GM11168 (cell line): ENCODE measurements at regions not wholly inside any gene's neighbourhood (a gene's known extent, or its start where the extent isn't known, plus 50 kb on each side); places are given as distances from the start of the nearest gene placed in this dataset.
"Not testable (repeated sequence)": the region's sequence is repeated elsewhere in the genome, so short reads cannot be mapped to it uniquely, and the experiment has no call there.

ENCODE experiments used
- in situ Hi-C: fragments of 300-500 bp; cut with MboI; formaldehyde crosslinking; loops from one replicate; pipeline ENCODE4 v1.12.0; 2022; ENCODE audit warnings: low sequenced_read_pairs; ENCODE audit not compliant: unreplicated experiment

DNA sequence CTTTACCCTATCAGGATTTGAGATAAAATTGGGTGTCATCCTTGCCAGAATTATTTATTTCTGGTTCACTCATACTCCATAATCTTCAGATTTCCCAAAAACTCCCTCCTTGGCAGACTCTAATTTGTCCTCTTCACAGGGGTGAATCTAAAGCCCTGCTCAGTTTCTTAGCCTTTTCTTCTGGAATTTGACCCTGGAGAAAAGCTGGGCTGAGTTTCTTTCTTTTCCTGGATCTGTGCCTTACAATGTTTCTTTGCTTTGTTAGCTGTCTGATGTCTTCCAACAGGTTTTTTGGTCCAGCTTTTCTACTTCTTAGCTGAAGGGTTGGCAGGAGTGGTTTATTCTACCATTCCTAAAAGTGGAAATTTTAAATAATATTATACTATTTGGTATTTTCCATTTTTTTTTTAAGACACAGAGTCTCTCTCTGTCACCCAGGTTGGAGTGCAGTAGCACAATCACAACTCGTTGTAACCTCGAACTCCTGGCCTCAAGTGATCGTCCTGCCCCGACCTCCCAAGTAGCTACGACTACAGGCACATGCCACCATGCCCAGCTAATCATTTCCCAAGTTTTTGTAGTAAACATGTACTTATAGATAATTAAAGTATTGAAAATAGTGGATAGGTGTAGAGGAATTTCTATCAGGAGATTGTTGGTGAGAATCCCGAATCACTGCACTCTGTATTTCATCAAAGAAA lies 138.4 kb upstream of the TWIST2 start:
- in situ Hi-C loops: no loop called here

DNA sequence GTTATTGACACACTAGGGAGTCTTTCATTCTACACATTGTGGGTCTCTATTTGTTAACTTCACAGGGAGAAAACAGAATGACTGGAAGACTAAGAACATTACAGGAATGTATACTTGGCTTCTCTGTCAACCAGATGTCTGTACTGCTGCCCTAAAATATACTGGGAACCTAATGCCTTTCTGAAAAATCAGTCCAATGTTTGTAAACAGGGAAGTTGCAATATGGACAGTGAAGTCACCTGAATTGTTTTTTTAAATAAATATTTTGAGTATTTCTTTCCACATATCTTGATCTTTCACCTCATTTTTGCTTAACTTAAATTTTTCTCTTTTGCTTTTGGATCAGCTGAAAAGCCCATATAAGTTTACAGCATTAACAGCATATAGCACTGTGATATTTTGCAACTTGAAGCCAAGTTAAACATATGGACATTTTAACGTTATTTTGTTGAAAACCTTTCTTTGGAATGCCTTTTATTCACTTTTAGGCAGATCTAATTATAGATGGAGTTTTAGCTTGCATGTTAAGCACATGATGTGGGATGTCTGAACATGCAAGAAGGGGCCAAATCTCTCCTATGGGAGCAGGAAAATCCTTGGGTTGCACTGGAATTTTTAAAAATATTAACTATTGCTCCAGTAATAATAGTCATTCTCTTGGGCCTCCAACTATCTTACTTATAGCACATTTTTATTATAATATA lies 137.7 kb upstream of the TWIST2 start:
- in situ Hi-C loops: no loop called here

DNA sequence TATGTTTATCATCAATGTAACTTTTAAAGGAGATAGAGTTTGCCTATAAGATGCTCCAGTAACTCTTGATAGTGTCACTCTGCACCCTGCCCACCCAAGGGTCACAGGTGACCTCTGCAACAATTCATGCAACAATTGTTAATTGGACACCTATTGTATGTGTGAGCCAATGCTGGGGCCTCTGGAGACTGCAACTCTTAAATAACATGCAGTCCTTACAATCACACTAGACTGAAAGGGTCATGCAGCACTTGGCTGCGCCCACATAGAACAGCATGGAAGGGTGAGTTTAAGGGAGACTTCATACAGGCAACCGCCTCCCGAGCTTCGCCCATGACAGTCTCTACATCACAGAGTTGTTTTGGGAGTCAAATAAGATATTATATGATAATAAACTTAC lies 137.1 kb upstream of the TWIST2 start:
- in situ Hi-C loops: no loop called here

GRCh38 chr2:238711346-238711745 lies 136.5 kb upstream of the TWIST2 start:
- in situ Hi-C loops: no loop called here

DNA sequence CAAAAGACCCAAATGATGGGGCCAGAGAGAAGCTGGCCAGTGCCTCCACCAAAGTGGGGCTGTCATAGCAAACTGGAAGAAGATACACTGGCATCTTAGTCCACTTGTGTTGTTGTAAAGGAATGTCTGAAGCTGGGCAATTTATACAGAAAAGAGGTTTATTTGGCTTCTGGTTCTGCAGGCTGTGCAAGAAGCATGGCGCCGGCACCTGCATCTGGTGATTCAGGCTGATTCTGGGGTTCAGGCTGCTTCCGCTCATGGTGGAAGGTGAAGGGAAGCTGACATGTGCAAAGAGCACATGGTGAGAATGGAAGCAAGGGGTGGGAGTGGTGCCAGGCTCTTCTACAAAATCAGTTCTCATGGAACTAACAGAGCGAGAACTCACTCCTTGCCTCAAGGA lies 135.9 kb upstream of the TWIST2 start:
- in situ Hi-C loops: no loop called here

- in situ Hi-C loops: no loop called here
Measured at GRCh38 chr2:238713198-238713826, 134.6 kb upstream of the TWIST2 start.

DNA sequence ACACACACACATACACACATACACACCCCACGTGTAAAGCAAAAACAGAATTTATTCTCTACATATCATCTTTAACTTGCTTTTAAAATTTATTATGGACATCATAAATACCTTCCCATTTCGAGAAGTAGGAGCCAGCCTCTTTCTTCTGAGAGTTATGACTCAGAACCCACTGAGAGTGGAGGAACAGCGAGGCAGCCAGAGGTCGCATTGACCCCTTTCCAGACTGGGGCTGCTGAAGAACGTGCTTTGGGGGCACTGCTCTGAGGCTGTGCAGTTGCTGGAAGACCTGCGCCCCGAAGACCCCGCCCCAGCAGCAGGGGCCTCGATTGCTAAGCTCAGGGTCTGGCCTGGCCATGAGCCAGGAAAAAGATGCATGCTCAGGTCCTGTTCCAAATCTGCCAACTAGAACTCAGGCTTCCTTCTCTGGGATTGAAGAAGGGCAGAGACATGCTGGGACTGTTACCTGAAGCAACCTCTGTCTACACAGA lies 133.8 kb upstream of the TWIST2 start:
- in situ Hi-C loops: no loop called here

DNA sequence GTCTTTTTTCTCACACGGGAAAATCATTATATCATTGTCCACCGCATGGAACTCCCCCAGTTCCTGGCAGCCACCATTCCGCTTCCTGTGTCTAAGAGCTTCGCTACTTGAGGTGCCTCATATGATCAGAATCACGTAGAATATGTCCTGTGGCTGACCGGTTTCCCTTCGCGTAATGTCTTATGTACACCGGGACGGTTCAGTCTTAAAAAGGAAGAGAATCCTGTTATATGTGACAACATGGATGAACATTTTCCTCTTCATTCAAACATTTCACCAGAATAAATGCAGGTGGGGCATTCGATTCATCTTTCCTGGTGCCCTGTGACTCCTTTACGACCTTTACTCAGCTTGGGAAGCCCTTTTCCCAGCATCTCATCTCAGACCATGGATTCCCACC lies 131.7 kb upstream of the TWIST2 start:
- in situ Hi-C loops: no loop called here

DNA sequence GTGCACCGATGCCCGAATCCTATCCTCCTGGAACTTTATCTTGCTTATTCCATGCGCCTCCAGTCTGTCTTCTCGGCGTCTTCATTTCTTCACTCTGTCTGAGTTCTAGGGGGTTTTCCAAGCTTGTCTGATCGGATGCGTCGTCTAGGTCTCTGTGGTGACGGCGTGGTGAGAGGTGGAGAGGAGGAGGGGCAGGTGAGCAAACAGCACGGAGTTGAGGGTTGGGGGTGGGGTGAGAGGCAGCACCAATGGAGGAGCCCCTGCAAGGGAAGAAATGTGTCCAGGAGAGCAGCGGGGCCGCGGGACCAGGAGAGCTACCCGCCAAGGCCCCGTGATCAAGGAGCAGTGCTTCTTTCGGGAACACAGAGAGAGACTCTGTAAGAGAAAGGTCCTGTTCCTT lies 131.3 kb upstream of the TWIST2 start:
- in situ Hi-C loops: no loop called here

- in situ Hi-C loops: no loop called here
Measured at GRCh38 chr2:238717084-238717483, 130.8 kb upstream of the TWIST2 start.

- in situ Hi-C loops: no loop called here
Measured at GRCh38 chr2:238719641-238720040, 128.2 kb upstream of the TWIST2 start.

GRCh38 chr2:238720232-238720672 lies 127.6 kb upstream of the TWIST2 start:
- in situ Hi-C loops: no loop called here

GRCh38 chr2:238722181-238722580 lies 125.7 kb upstream of the TWIST2 start:
- in situ Hi-C loops: no loop called here

DNA sequence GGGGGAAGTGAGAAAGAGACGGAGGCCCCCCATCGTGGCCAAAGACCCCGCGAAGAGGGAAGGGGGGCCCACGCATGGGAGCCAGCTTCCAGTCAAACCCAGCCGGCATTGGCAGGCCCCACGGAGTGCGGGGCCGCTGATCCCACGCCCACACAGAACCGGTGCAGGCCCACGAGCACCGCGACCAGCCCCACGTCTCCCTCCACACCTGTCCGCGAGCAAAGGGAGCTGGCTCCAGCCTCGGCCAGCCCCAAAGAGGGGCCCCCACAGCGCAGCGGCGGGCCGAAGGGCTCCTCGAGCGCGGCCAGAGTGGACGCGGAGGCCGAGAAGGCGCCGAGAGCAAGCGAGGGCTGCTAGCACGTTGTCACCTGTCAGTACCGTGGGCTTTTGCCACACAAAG lies 125.0 kb upstream of the TWIST2 start:
- in situ Hi-C loops: no loop called here

GRCh38 chr2:238723740-238724320 lies 124.1 kb upstream of the TWIST2 start:
- in situ Hi-C loops: not testable (repeated sequence)

DNA sequence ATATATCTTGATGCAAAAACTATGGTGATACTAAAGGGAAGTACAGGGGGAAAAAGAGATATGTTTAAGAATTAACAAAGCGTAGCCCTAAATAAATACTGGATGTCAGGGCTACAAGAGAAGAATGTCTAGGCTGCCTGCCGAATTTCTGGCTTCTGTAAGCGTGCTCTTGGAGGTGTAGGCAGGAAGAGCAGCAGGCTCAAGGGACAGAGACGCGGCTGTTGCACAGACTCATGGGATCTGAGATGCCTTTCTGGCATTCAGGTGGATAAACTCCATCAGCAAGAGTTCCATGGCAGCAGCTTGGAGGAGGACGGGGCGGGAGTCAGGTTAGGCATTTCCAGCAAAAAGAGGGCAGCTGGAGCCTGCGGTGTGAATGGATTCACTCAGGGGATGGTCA lies 123.2 kb upstream of the TWIST2 start:
- in situ Hi-C loops: no loop called here

DNA sequence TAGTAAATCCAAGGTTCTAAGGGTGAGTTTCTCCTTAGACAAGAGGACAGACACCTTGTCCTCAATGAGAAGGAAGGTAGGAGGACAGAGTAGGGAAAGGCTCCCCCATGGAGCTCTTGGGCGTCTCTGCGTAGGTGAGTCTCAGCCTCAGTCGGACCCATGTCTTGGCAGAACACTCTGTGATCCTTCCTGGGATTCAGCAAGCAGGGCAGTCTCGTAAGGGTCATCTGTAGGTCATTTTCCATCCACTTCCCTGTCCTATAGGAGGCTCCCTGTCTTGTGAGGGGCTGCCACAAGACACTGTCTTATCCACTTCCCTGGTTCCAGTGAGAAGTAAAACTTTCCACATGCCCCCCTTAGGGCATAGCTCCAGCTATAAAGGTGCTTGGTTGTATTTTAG lies 122.6 kb upstream of the TWIST2 start:
- in situ Hi-C loops: no loop called here

GRCh38 chr2:238726670-238727584 lies 121.0 kb upstream of the TWIST2 start:
- in situ Hi-C loops: no loop called here

- in situ Hi-C loops: no loop called here
Measured at GRCh38 chr2:238727585-238728329, 120.1 kb upstream of the TWIST2 start.
